ENCODE measurements at regions not wholly inside any gene's neighbourhood (a gene's known extent, or its start where the extent isn't known, plus 50 kb on each side); places are given as distances from the start of the nearest gene placed in this dataset.

- Mint-ChIP-seq H3K36me3 (no peaks in the 10 kb centered on the region), H3K27me3 (ENCODE audit: low read depth) (0 out of 2 replicates have a peak, but pooled peaks cover 3% of the 10 kb centered on the region), H3K4me3 (no peak overlapping the region), H3K27ac (no peak overlapping the region), H3K9me3 (no peaks in the 10 kb centered on the region), H3K4me1 (peaks cover 3% of the 10 kb centered on the region)
- CTCF ChIA-PET, result interaction anchor here (1.0 kb wide), 1 partner anchor 30 kb away, joined by 3 read pairs; no protein-coding TSS in a partner anchor
- TF ChIP-seq ZNF232 (CRISPR knock-in tag; IDR thresholded peaks at IDR 0.05), result no peak
- TF ChIP-seq CREM (CRISPR knock-in tag; IDR thresholded peaks at IDR 0.05), result 0 out of 2 replicates have a peak, but pooled peaks have one; percentile 31
- TF ChIP-seq ETV6 (CRISPR knock-in tag; IDR thresholded peaks at IDR 0.05), result no peak
- TF ChIP-seq TCF7 (CRISPR knock-in tag; IDR thresholded peaks at IDR 0.05; ENCODE audit: low read depth), result no peak
- no peak for TF ChIP-seq TP53 (CRISPR knock-in tag; IDR thresholded peaks at IDR 0.05)
- DNase-seq (ENCODE audit: low spot score), result peak; percentile 54
- peak; percentile 36; the same call in 1 of the 2 replicates for ATAC-seq
- POLR2A ChIA-PET, result no interaction called here
Measured at GRCh38 chr12:67193704-67194103, 75.5 kb upstream of the CAND1 start.

GRCh38 chr12:67200386-67200785, 68.8 kb upstream of the CAND1 start:
- TF ChIP-seq IRF2 (CRISPR knock-in tag; IDR thresholded peaks at IDR 0.05; ENCODE audit: borderline replicate concordance, low read depth) (no peak), NFATC4 (CRISPR knock-in tag; IDR thresholded peaks at IDR 0.05) (no peak), SMAD3 (CRISPR knock-in tag; IDR thresholded peaks at IDR 0.05; ENCODE audit: borderline replicate concordance) (no peak), MAX (CRISPR knock-in tag; IDR thresholded peaks at IDR 0.05) (no peak), STAT6 (CRISPR knock-in tag; conservative IDR thresholded peaks at IDR 0.05; ENCODE audit: low read depth) (no peak), ESRRA (CRISPR knock-in tag; IDR thresholded peaks at IDR 0.05; ENCODE audit: borderline replicate concordance) (no peak), PRDM15 (CRISPR knock-in tag; IDR thresholded peaks at IDR 0.05) (no peak), E2F1 (CRISPR knock-in tag; IDR thresholded peaks at IDR 0.05) (no peak), EMX1 (CRISPR knock-in tag; IDR thresholded peaks at IDR 0.05) (no peak), NFE2L1 (CRISPR knock-in tag; IDR thresholded peaks at IDR 0.05) (no peak), GTF2I (CRISPR knock-in tag; conservative IDR thresholded peaks at IDR 0.05) (no peak)
- TF ChIP-seq, protein P1, sequence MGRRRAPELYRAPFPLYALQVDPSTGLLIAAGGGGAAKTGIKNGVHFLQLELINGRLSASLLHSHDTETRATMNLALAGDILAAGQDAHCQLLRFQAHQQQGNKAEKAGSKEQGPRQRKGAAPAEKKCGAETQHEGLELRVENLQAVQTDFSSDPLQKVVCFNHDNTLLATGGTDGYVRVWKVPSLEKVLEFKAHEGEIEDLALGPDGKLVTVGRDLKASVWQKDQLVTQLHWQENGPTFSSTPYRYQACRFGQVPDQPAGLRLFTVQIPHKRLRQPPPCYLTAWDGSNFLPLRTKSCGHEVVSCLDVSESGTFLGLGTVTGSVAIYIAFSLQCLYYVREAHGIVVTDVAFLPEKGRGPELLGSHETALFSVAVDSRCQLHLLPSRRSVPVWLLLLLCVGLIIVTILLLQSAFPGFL (CRISPR knock-in tag; IDR thresholded peaks at IDR 0.05; ENCODE audit: borderline replicate concordance), result no peak
- TF ChIP-seq, protein P2, sequence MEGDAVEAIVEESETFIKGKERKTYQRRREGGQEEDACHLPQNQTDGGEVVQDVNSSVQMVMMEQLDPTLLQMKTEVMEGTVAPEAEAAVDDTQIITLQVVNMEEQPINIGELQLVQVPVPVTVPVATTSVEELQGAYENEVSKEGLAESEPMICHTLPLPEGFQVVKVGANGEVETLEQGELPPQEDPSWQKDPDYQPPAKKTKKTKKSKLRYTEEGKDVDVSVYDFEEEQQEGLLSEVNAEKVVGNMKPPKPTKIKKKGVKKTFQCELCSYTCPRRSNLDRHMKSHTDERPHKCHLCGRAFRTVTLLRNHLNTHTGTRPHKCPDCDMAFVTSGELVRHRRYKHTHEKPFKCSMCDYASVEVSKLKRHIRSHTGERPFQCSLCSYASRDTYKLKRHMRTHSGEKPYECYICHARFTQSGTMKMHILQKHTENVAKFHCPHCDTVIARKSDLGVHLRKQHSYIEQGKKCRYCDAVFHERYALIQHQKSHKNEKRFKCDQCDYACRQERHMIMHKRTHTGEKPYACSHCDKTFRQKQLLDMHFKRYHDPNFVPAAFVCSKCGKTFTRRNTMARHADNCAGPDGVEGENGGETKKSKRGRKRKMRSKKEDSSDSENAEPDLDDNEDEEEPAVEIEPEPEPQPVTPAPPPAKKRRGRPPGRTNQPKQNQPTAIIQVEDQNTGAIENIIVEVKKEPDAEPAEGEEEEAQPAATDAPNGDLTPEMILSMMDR (IDR thresholded peaks at IDR 0.05), result no peak
- TF ChIP-seq, protein P3, sequence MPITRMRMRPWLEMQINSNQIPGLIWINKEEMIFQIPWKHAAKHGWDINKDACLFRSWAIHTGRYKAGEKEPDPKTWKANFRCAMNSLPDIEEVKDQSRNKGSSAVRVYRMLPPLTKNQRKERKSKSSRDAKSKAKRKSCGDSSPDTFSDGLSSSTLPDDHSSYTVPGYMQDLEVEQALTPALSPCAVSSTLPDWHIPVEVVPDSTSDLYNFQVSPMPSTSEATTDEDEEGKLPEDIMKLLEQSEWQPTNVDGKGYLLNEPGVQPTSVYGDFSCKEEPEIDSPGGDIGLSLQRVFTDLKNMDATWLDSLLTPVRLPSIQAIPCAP (CRISPR knock-in tag; IDR thresholded peaks at IDR 0.05), result no peak
- TF ChIP-seq, protein P4, sequence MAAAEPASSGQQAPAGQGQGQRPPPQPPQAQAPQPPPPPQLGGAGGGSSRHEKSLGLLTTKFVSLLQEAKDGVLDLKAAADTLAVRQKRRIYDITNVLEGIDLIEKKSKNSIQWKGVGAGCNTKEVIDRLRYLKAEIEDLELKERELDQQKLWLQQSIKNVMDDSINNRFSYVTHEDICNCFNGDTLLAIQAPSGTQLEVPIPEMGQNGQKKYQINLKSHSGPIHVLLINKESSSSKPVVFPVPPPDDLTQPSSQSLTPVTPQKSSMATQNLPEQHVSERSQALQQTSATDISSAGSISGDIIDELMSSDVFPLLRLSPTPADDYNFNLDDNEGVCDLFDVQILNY (CRISPR knock-in tag; IDR thresholded peaks at IDR 0.05), result no peak
- H3K4me1 Mint-ChIP-seq, result peaks cover 18% of the 10 kb centered on the region
- no peaks in the 10 kb centered on the region for H3K36me3 Mint-ChIP-seq
- CTCF ChIA-PET, result interaction anchor here (0.7 to 1.4 kb wide), 4 partner anchors 20 to 182 kb away, joined by 3 to 6 read pairs (median 6); no protein-coding TSS in a partner anchor
- no peak overlapping the region for H3K4me3 Mint-ChIP-seq
- DNase-seq (ENCODE audit: low spot score) (no peak), ATAC-seq (no peak)
- H3K9me3 Mint-ChIP-seq, result no peaks in the 10 kb centered on the region
- POLR2A ChIA-PET, result interaction anchor here (0.5 to 0.7 kb wide), 2 partner anchors 139 to 210 kb away, joined by 4 to 8 read pairs; no protein-coding TSS in a partner anchor
- no peaks in the 10 kb centered on the region for H3K27me3 Mint-ChIP-seq (ENCODE audit: low read depth)
- H3K27ac Mint-ChIP-seq, result no peak overlapping the region
